HEK293 (cell line): ENCODE measurements at regions not wholly inside any gene's neighbourhood (a gene's known extent, or its start where the extent isn't known, plus 50 kb on each side); places are given as distances from the start of the nearest gene placed in this dataset.

Experiments
- CTCF ChIA-PET: fragments of 350-600 bp; formaldehyde crosslinking; extraction: SDS; loops from one replicate; lab custom pipeline; 2021; ENCODE audit warnings: antibody characterized with exemption; lab: Yijun Ruan, JAX
- POLR2A ChIA-PET: fragments of 300-600 bp; formaldehyde crosslinking; extraction: SDS; loops from one replicate; lab custom pipeline; 2020; ENCODE audit warnings: antibody characterized with exemption, inconsistent platforms; lab: Yijun Ruan, JAX
- H3K27ac ChIP-seq: fragments of 200-500 bp; sonication (Bioruptor generic); 2 replicates; pipeline ENCODE4 v1.5.1; 2014; ENCODE audit warnings: low read depth, low read length, control low read depth, inconsistent platforms; ENCODE audit errors: extremely low read depth
- H3K36me3 ChIP-seq, 2 experiments: fragments of 200-500 bp in 1 of 2; sonication (Bioruptor generic) in 1 of 2; 1 replicate in 1 of 2; 2 replicates in 1 of 2; pipeline ENCODE4 v1.5.1; 2014 to 2017; ENCODE audit warnings: inconsistent platforms in 2 of 2, low read length in 2 of 2; ENCODE audit not compliant: control insufficient read depth in 2 of 2, insufficient read depth in 1 of 2
- H3K4me1 ChIP-seq: fragments of 200-500 bp; sonication (Bioruptor generic); 2 replicates; pipeline ENCODE4 v1.5.1; 2014; ENCODE audit warnings: mild to moderate bottlenecking, low read length, inconsistent platforms; ENCODE audit not compliant: control insufficient read depth, insufficient read depth
- H3K4me3 ChIP-seq: 2 replicates; pipeline ENCODE4 v1.5.1; 2011; ENCODE audit warnings: low read depth, mild to moderate bottlenecking, control low read depth, low read length, moderate library complexity
- H3K9me3 ChIP-seq: fragments of 200-500 bp; sonication (Bioruptor generic); 2 replicates; pipeline ENCODE4 v1.5.1; 2014; ENCODE audit warnings: low read depth, low read length, inconsistent platforms; ENCODE audit not compliant: control insufficient read depth, insufficient read depth
- KLF7 ChIP-seq: fragments of 450-650 bp; formaldehyde crosslinking; IDR thresholded peaks from 2 replicates; pipeline ENCODE4 v1.5.1; 2016; ENCODE audit warnings: missing biosample characterization, missing genetic modification characterization, borderline replicate concordance
- MZF1 ChIP-seq: fragments of 450-650 bp; formaldehyde crosslinking; IDR thresholded peaks from 2 replicates; pipeline ENCODE4 v1.5.1; 2017; ENCODE audit warnings: missing biosample characterization, missing genetic modification characterization, borderline replicate concordance
- OSR2 ChIP-seq: fragments of 450-650 bp; formaldehyde crosslinking; IDR thresholded peaks from 2 replicates; pipeline ENCODE4 v1.5.1; 2016; ENCODE audit warnings: missing biosample characterization, missing genetic modification characterization
- REPIN1 ChIP-seq: fragments of 450-650 bp; formaldehyde crosslinking; IDR thresholded peaks from 2 replicates; pipeline ENCODE4 v1.5.1; 2017; ENCODE audit warnings: missing biosample characterization, missing genetic modification characterization, low read depth
- SCRT1 ChIP-seq: fragments of 450-650 bp; formaldehyde crosslinking; IDR thresholded peaks from 2 replicates; pipeline ENCODE4 v1.5.1; 2016; ENCODE audit warnings: missing biosample characterization, missing genetic modification characterization, borderline replicate concordance
- SETDB1 ChIP-seq: IDR thresholded peaks from one replicate; pipeline ENCODE4 v1.6.1; 2017; ENCODE audit warnings: mild to moderate bottlenecking, low read length, moderate library complexity, mixed read lengths; ENCODE audit not compliant: insufficient read length
- ZBTB8A ChIP-seq: fragments of 450-650 bp; formaldehyde crosslinking; IDR thresholded peaks from 2 replicates; pipeline ENCODE4 v1.5.1; 2016; ENCODE audit warnings: missing biosample characterization, missing genetic modification characterization
- ZNF121 ChIP-seq: fragments of 450-650 bp; formaldehyde crosslinking; IDR thresholded peaks from 2 replicates; pipeline ENCODE4 v1.5.1; 2016; ENCODE audit warnings: missing biosample characterization, missing genetic modification characterization
- ZNF2 ChIP-seq: fragments of 450-650 bp; formaldehyde crosslinking; IDR thresholded peaks from 2 replicates; pipeline ENCODE4 v1.5.1; 2016; ENCODE audit warnings: missing biosample characterization, missing genetic modification characterization
- ZNF221 ChIP-seq: fragments of 450-650 bp; formaldehyde crosslinking; IDR thresholded peaks from 2 replicates; pipeline ENCODE4 v1.5.1; 2017; ENCODE audit warnings: missing biosample characterization, missing genetic modification characterization, borderline replicate concordance
- ZNF239 ChIP-seq: fragments of 450-650 bp; formaldehyde crosslinking; IDR thresholded peaks from 2 replicates; pipeline ENCODE4 v1.5.1; 2016; ENCODE audit warnings: missing biosample characterization, missing genetic modification characterization
- ZNF24 ChIP-seq: fragments of 450-650 bp; formaldehyde crosslinking; IDR thresholded peaks from 2 replicates; pipeline ENCODE4 v1.5.1; 2016; ENCODE audit warnings: missing biosample characterization, missing genetic modification characterization
- ZNF311 ChIP-seq: fragments of 450-650 bp; formaldehyde crosslinking; IDR thresholded peaks from 2 replicates; pipeline ENCODE4 v1.5.1; 2017; ENCODE audit warnings: missing biosample characterization, missing genetic modification characterization, borderline replicate concordance
- ZNF501 ChIP-seq: fragments of 450-650 bp; formaldehyde crosslinking; IDR thresholded peaks from 2 replicates; pipeline ENCODE4 v1.5.1; 2016; ENCODE audit warnings: missing biosample characterization, missing genetic modification characterization
- ZNF571 ChIP-seq: fragments of 450-650 bp; formaldehyde crosslinking; IDR thresholded peaks from 2 replicates; pipeline ENCODE4 v1.5.0; 2017; ENCODE audit warnings: missing biosample characterization, missing genetic modification characterization
- ZNF629 ChIP-seq: fragments of 450-650 bp; formaldehyde crosslinking; IDR thresholded peaks from 2 replicates; pipeline ENCODE4 v1.5.1; 2017; ENCODE audit warnings: missing biosample characterization, missing genetic modification characterization
- ZNF654 ChIP-seq: fragments of 450-650 bp; formaldehyde crosslinking; IDR thresholded peaks from 2 replicates; pipeline ENCODE4 v1.5.1; 2016; ENCODE audit warnings: low read depth, missing biosample characterization, missing genetic modification characterization
- ZNF658 ChIP-seq: fragments of 450-650 bp; formaldehyde crosslinking; IDR thresholded peaks from 2 replicates; pipeline ENCODE4; 2016; ENCODE audit warnings: missing biosample characterization, missing genetic modification characterization
- ZNF664 ChIP-seq: fragments of 450-650 bp; formaldehyde crosslinking; IDR thresholded peaks from 2 replicates; pipeline ENCODE4 v1.5.1; 2016; ENCODE audit warnings: missing biosample characterization, missing genetic modification characterization
- ZNF701 ChIP-seq: fragments of 450-650 bp; formaldehyde crosslinking; IDR thresholded peaks from 2 replicates; pipeline ENCODE4 v1.5.1; 2016; ENCODE audit warnings: missing biosample characterization, missing genetic modification characterization
- ZNF785 ChIP-seq: fragments of 450-650 bp; formaldehyde crosslinking; IDR thresholded peaks from 2 replicates; pipeline ENCODE4 v1.5.1; 2016; ENCODE audit warnings: missing biosample characterization, missing genetic modification characterization
- ZXDB ChIP-seq: fragments of 450-650 bp; formaldehyde crosslinking; IDR thresholded peaks from 2 replicates; pipeline ENCODE4 v1.5.1; 2016; ENCODE audit warnings: missing biosample characterization, missing genetic modification characterization
- TF ChIP-seq, protein P1 (sequence below): fragments of 450-650 bp; formaldehyde crosslinking; IDR thresholded peaks from 2 replicates; pipeline ENCODE4 v1.5.1; 2016; ENCODE audit warnings: missing biosample characterization, missing genetic modification characterization
- TF ChIP-seq, protein P2 (sequence below): fragments of 450-650 bp; formaldehyde crosslinking; IDR thresholded peaks from 2 replicates; pipeline ENCODE4 v1.5.1; 2016; ENCODE audit warnings: missing biosample characterization, missing genetic modification characterization
- TF ChIP-seq, protein P3 (sequence below): fragments of 450-650 bp; formaldehyde crosslinking; IDR thresholded peaks from 2 replicates; pipeline ENCODE4 v1.5.1; 2017; ENCODE audit warnings: missing biosample characterization, missing genetic modification characterization
- TF ChIP-seq, protein P4 (sequence below): fragments of 450-650 bp; formaldehyde crosslinking; IDR thresholded peaks from 2 replicates; pipeline ENCODE4 v1.5.1; 2016; ENCODE audit warnings: missing biosample characterization, missing genetic modification characterization

DNA sequence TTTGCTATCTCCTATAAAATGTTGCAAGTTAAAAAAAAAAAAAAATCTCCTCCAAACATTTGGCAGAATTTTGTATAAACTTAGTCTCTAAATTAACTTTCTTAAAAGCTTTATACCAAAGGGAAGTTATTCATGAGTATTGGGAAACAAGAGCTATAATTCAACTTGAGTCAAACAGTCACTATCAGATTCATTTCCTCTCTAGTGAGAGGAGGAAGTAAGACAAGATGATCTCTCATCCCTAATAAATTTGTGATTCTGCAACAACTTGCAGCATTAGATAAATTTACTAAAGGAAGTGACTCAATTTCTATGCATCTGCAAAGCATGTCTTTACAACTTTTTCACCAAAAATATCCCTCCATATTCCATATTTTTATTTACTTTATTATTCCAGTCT, 135.4 kb upstream of the GNPDA2 start (continued):
- TF ChIP-seq OSR2 (tag by site-specific recombination) (no peak), MZF1 (tag by site-specific recombination) (no peak), ZNF221 (no peak)

DNA sequence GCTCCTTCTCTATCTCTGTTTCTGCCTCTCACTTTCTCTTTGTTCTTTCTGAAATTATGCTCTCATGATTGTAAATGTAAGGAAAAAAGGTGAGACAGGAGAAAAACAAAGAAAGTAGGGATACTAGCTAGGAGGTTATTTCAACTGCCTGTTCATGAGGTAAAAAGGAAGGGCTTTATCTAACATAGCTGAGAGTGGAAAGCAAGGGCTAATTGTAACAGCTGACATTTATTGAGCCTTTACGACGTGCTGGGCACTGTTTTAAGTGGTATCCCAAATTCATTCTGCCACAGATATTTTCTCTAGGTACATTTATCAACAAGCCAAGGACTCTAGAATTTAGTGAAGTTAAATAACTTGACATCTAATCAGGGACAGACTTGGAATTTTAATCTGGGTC, 133.1 kb upstream of the GNPDA2 start:
- no peaks in the 10 kb centered on the region for H3K9me3 ChIP-seq
- CTCF ChIA-PET, result interaction anchor here (0.7 kb wide), 1 partner anchor 84 kb away, joined by 4 read pairs; no protein-coding TSS in a partner anchor
- POLR2A ChIA-PET, result no interaction called here
- H3K27ac ChIP-seq, result no peak overlapping the region
- H3K36me3 ChIP-seq, result no peaks in the 10 kb centered on the region
- TF ChIP-seq, protein P1, sequence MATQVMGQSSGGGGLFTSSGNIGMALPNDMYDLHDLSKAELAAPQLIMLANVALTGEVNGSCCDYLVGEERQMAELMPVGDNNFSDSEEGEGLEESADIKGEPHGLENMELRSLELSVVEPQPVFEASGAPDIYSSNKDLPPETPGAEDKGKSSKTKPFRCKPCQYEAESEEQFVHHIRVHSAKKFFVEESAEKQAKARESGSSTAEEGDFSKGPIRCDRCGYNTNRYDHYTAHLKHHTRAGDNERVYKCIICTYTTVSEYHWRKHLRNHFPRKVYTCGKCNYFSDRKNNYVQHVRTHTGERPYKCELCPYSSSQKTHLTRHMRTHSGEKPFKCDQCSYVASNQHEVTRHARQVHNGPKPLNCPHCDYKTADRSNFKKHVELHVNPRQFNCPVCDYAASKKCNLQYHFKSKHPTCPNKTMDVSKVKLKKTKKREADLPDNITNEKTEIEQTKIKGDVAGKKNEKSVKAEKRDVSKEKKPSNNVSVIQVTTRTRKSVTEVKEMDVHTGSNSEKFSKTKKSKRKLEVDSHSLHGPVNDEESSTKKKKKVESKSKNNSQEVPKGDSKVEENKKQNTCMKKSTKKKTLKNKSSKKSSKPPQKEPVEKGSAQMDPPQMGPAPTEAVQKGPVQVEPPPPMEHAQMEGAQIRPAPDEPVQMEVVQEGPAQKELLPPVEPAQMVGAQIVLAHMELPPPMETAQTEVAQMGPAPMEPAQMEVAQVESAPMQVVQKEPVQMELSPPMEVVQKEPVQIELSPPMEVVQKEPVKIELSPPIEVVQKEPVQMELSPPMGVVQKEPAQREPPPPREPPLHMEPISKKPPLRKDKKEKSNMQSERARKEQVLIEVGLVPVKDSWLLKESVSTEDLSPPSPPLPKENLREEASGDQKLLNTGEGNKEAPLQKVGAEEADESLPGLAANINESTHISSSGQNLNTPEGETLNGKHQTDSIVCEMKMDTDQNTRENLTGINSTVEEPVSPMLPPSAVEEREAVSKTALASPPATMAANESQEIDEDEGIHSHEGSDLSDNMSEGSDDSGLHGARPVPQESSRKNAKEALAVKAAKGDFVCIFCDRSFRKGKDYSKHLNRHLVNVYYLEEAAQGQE (tag by site-specific recombination), result no peak
- TF ChIP-seq, protein P2, sequence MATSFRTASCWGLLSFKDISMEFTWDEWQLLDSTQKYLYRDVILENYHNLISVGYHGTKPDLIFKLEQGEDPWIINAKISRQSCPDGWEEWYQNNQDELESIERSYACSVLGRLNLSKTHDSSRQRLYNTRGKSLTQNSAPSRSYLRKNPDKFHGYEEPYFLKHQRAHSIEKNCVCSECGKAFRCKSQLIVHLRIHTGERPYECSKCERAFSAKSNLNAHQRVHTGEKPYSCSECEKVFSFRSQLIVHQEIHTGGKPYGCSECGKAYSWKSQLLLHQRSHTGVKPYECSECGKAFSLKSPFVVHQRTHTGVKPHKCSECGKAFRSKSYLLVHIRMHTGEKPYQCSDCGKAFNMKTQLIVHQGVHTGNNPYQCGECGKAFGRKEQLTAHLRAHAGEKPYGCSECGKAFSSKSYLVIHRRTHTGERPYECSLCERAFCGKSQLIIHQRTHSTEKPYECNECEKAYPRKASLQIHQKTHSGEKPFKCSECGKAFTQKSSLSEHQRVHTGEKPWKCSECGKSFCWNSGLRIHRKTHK (tag by site-specific recombination), result no peak
- TF ChIP-seq ZNF629 (tag by site-specific recombination) (no peak), ZNF311 (tag by site-specific recombination) (no peak), KLF7 (tag by site-specific recombination) (no peak), ZNF121 (tag by site-specific recombination) (no peak), ZNF785 (no peak)
- TF ChIP-seq, all 188 proteins: peak for 0
- Histone ChIP-seq H3K4me1 (no peaks in the 10 kb centered on the region), H3K4me3 (no peak overlapping the region)

DNA sequence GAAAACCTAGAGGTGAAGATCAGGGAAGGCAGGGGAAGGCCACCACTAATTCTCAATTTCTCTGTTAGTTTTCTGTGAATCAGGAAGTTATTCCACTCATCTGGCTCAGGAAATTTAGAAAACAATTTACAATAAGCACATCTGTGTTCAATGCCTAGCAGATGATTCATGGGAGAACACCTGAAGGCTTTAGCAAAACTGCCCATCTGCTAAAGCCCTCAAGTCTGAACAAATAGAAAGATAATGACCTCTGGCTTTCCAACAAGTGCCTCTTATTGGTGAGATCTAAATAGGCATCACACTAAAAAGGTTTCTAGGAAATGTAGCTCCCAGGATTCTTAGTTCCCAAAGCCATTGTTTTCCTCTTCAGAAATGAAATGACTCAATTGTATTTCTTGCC, 122.1 kb upstream of the GNPDA2 start:
- no peak overlapping the region for H3K4me3 ChIP-seq
- no peaks in the 10 kb centered on the region for H3K4me1 ChIP-seq
- H3K36me3 ChIP-seq, result no peaks in the 10 kb centered on the region
- TF ChIP-seq, protein P3, sequence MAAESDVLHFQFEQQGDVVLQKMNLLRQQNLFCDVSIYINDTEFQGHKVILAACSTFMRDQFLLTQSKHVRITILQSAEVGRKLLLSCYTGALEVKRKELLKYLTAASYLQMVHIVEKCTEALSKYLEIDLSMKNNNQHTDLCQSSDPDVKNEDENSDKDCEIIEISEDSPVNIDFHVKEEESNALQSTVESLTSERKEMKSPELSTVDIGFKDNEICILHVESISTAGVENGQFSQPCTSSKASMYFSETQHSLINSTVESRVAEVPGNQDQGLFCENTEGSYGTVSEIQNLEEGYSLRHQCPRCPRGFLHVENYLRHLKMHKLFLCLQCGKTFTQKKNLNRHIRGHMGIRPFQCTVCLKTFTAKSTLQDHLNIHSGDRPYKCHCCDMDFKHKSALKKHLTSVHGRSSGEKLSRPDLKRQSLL (tag by site-specific recombination), result no peak
- TF ChIP-seq SETDB1, result no peak
- no peak for TF ChIP-seq ZNF501 (tag by site-specific recombination)
- no peak for TF ChIP-seq ZNF311 (tag by site-specific recombination)
- no peak for TF ChIP-seq ZNF239 (tag by site-specific recombination)
- TF ChIP-seq ZBTB8A (tag by site-specific recombination), result no peak
- no peak for TF ChIP-seq ZNF701 (tag by site-specific recombination)
- TF ChIP-seq ZNF664 (tag by site-specific recombination), result no peak
- TF ChIP-seq, protein P4, sequence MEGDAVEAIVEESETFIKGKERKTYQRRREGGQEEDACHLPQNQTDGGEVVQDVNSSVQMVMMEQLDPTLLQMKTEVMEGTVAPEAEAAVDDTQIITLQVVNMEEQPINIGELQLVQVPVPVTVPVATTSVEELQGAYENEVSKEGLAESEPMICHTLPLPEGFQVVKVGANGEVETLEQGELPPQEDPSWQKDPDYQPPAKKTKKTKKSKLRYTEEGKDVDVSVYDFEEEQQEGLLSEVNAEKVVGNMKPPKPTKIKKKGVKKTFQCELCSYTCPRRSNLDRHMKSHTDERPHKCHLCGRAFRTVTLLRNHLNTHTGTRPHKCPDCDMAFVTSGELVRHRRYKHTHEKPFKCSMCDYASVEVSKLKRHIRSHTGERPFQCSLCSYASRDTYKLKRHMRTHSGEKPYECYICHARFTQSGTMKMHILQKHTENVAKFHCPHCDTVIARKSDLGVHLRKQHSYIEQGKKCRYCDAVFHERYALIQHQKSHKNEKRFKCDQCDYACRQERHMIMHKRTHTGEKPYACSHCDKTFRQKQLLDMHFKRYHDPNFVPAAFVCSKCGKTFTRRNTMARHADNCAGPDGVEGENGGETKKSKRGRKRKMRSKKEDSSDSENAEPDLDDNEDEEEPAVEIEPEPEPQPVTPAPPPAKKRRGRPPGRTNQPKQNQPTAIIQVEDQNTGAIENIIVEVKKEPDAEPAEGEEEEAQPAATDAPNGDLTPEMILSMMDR (tag by site-specific recombination), result no peak
- TF ChIP-seq ZNF24, result no peak
- no peak for TF ChIP-seq ZNF654
- TF ChIP-seq REPIN1 (tag by site-specific recombination), result no peak
- TF ChIP-seq SCRT1 (tag by site-specific recombination), result no peak
- TF ChIP-seq ZNF2 (tag by site-specific recombination), result no peak
- TF ChIP-seq ZNF571 (tag by site-specific recombination), result no peak
- no peak for TF ChIP-seq ZNF658 (tag by site-specific recombination)
- no peak for TF ChIP-seq ZXDB (tag by site-specific recombination)
- TF ChIP-seq, all 188 proteins: peak for 0
- ChIA-PET CTCF (no interaction called here), POLR2A (no interaction called here)
- H3K27ac ChIP-seq, result no peak overlapping the region
- no peaks in the 10 kb centered on the region for H3K9me3 ChIP-seq
